ENCODE measurements at regions not wholly inside any gene's neighbourhood (a gene's known extent, or its start where the extent isn't known, plus 50 kb on each side); places are given as distances from the start of the nearest gene placed in this dataset.
A peak's percentile ranks its signal among the peaks of the same experiment; 100 is the strongest.

GRCh38 chr4:121535351-121535750 lies 154.5 kb upstream of the QRFPR start:
- intact Hi-C loops (cut with DNase I, micrococcal nuclease) = no loop called here
- no peak for DNase-seq
- ATAC-seq = no peak

- ATAC-seq = no peak
- no peak for DNase-seq
- intact Hi-C loops (cut with DNase I, micrococcal nuclease) = no loop called here
These were observed 153.4 kb upstream of the QRFPR start for GRCh38 chr4:121534187-121534586.

GRCh38 chr4:121526509-121526908 lies 145.7 kb upstream of the QRFPR start:
- intact Hi-C loops (cut with DNase I, micrococcal nuclease) = no loop called here
- DNase-seq = no peak
- ATAC-seq = no peak

GRCh38 chr4:121519236-121519838 lies 138.5 kb upstream of the QRFPR start:
- no peak for ATAC-seq
- no peak for DNase-seq
- intact Hi-C loops (cut with DNase I, micrococcal nuclease) = no loop called here

- intact Hi-C loops (cut with DNase I, micrococcal nuclease) = no loop called here
- ATAC-seq (no peak), DNase-seq (no peak)
These were observed 136.4 kb upstream of the QRFPR start for GRCh38 chr4:121517241-121517640.

- ATAC-seq = no peak
- DNase-seq = no peak
- intact Hi-C loops (cut with DNase I, micrococcal nuclease) = no loop called here
These were observed 133.6 kb upstream of the QRFPR start for GRCh38 chr4:121514443-121514842.

- no peak for ATAC-seq
- DNase-seq = no peak
- intact Hi-C loops (cut with DNase I, micrococcal nuclease) = no loop called here
These were observed 129.6 kb upstream of the QRFPR start for GRCh38 chr4:121510341-121510874.

- no peak for ATAC-seq
- intact Hi-C loops (cut with DNase I, micrococcal nuclease) = no loop called here
- no peak for DNase-seq
These were observed 104.5 kb upstream of the QRFPR start for GRCh38 chr4:121485190-121485804.

GRCh38 chr4:121484633-121485032 lies 103.8 kb upstream of the QRFPR start:
- ATAC-seq (peak; percentile 76), DNase-seq (peak in 1 of 2 donors; percentile 21)
- intact Hi-C loops (cut with DNase I, micrococcal nuclease) = no loop called here

GRCh38 chr4:121479808-121480207 lies 99.0 kb upstream of the QRFPR start:
- intact Hi-C loops (cut with DNase I, micrococcal nuclease) = no loop called here
- no peak for ATAC-seq
- no peak for DNase-seq

- no peak for ATAC-seq
- DNase-seq = no peak
- intact Hi-C loops (cut with DNase I, micrococcal nuclease) = no loop called here
These were observed 96.7 kb upstream of the QRFPR start for GRCh38 chr4:121477480-121477879.

- intact Hi-C loops (cut with DNase I, micrococcal nuclease) = no loop called here
- DNase-seq = no peak
- no peak for ATAC-seq
These were observed 96.3 kb upstream of the QRFPR start for GRCh38 chr4:121477079-121477478.

GRCh38 chr4:121472937-121473721 lies 92.3 kb upstream of the QRFPR start:
- intact Hi-C loops (cut with DNase I, micrococcal nuclease) = no loop called here
- ATAC-seq (no peak), DNase-seq (no peak)

- intact Hi-C loops (cut with DNase I, micrococcal nuclease) = no loop called here
- DNase-seq = no peak
- no peak for ATAC-seq
These were observed 84.0 kb upstream of the QRFPR start for GRCh38 chr4:121464854-121465253.

GRCh38 chr4:121462660-121463261 lies 81.9 kb upstream of the QRFPR start:
- DNase-seq = peak in 1 of 2 donors; percentile 31
- intact Hi-C loops (cut with DNase I, micrococcal nuclease) = no loop called here
- peak; percentile 73 for ATAC-seq

GRCh38 chr4:121459026-121459425 lies 78.2 kb upstream of the QRFPR start:
- ATAC-seq (no peak), DNase-seq (no peak)
- intact Hi-C loops (cut with DNase I, micrococcal nuclease) = no loop called here

GRCh38 chr4:121457278-121457875 lies 76.6 kb upstream of the QRFPR start:
- intact Hi-C loops (cut with DNase I, micrococcal nuclease) = no loop called here
- DNase-seq (no peak), ATAC-seq (no peak)

- intact Hi-C loops (cut with DNase I, micrococcal nuclease) = no loop called here
- DNase-seq = no peak
- ATAC-seq = no peak
These were observed 74.5 kb upstream of the QRFPR start for GRCh38 chr4:121455285-121455684.

- intact Hi-C loops (cut with DNase I, micrococcal nuclease) = no loop called here
- ATAC-seq = no peak
- no peak for DNase-seq
These were observed 73.6 kb upstream of the QRFPR start for GRCh38 chr4:121454251-121454979.
